HAP-1 (cell line): ENCODE measurements at regions not wholly inside any gene's neighbourhood (a gene's known extent, or its start where the extent isn't known, plus 50 kb on each side); places are given as distances from the start of the nearest gene placed in this dataset.

Experiments used
- DNase-seq, 2 experiments: peaks; one replicate each; pipeline ENCODE4 v3.0.0-alpha.2; 2016 to 2020; ENCODE audit warnings: low spot score in 2 of 2
- H3K27me3 ChIP-seq: fragments of 250-450 bp; sonication (Bioruptor Pico); 2 replicates; pipeline ENCODE4 v1.5.1; 2020; ENCODE audit warnings: low read depth, mild to moderate bottlenecking, moderate library complexity
- H3K36me3 ChIP-seq: fragments of 250-450 bp; sonication (Bioruptor Pico); replicated peaks from 2 replicates; pipeline ENCODE4 v1.5.1; 2020; ENCODE audit warnings: mild to moderate bottlenecking
- H3K4me1 ChIP-seq: fragments of 250-450 bp; sonication (Bioruptor Pico); 2 replicates; pipeline ENCODE4 v1.5.1; 2020; ENCODE audit warnings: mild to moderate bottlenecking
- H3K4me3 ChIP-seq: fragments of 250-450 bp; sonication (Bioruptor Pico); 2 replicates; pipeline ENCODE4 v1.5.1; 2020; ENCODE audit warnings: mild to moderate bottlenecking, moderate library complexity
- H3K9me3 ChIP-seq: fragments of 250-450 bp; sonication (Bioruptor Pico); 2 replicates; pipeline ENCODE4 v1.5.1; 2020; ENCODE audit warnings: mild to moderate bottlenecking, moderate library complexity
- in situ Hi-C: fragments of 300-500 bp; cut with MboI; formaldehyde crosslinking; loops from 3 replicates; pipeline ENCODE4 v1.14.3; 2020; ENCODE audit warnings: low sequenced_read_pairs, inconsistent platforms, mixed read lengths

DNA sequence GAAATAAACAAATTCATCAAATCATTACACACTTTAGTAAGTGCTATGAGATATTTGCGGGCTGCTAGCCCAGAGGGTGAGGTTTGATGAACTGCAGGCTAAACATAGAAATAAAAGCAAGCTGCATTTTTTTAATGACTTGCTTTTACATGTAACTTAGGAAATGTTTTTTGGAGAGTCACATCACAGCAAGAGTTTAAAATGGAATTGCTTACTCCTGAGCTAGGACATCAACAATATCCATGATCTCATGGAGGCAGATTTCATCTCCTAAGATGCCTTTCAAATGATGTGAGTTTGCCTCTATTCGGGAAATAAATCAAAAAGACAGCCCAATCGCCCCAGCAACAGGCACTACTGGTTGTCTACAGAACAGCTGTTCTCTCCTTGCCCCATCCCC lies 73.4 kb upstream of the CD44 start:
- H3K27me3 ChIP-seq: no peaks in the 10 kb centered on the region; the same call in 1 of the 2 replicates
- in situ Hi-C loops: no loop called here
- H3K9me3 ChIP-seq: no peaks in the 10 kb centered on the region

DNA sequence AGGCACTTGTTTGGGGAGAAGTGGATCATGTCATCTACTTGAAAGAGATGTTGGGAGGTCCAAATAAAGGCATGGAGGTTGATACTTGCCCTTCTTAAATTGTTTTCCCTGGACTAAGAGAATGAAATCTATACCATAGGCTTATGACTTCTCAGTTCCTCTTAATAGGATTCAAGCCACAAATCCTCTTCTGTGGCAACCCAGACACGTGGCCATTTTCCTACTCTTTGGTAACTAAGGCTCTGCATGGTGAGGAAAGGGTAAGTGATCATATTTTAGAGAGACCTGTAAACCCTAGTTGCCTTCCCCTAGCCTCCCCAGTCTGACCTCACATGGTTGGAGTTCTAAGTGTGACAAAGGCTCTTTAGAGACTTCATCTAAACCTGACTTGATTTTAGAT lies 72.9 kb upstream of the CD44 start:
- Histone ChIP-seq H3K27me3 (no peaks in the 10 kb centered on the region; the same call in 1 of the 2 replicates), H3K36me3 (no peaks in the 10 kb centered on the region), H3K9me3 (no peaks in the 10 kb centered on the region), H3K4me1 (no peaks in the 10 kb centered on the region), H3K4me3 (no peak overlapping the region)
- no peak for DNase-seq
- in situ Hi-C loops: no loop called here

More for the DNA sequence above, 73.4 kb upstream of the CD44 start:
- H3K4me3 ChIP-seq: no peak overlapping the region
- DNase-seq: no peak
- H3K36me3 ChIP-seq: no peaks in the 10 kb centered on the region
- no peaks in the 10 kb centered on the region for H3K4me1 ChIP-seq

DNA sequence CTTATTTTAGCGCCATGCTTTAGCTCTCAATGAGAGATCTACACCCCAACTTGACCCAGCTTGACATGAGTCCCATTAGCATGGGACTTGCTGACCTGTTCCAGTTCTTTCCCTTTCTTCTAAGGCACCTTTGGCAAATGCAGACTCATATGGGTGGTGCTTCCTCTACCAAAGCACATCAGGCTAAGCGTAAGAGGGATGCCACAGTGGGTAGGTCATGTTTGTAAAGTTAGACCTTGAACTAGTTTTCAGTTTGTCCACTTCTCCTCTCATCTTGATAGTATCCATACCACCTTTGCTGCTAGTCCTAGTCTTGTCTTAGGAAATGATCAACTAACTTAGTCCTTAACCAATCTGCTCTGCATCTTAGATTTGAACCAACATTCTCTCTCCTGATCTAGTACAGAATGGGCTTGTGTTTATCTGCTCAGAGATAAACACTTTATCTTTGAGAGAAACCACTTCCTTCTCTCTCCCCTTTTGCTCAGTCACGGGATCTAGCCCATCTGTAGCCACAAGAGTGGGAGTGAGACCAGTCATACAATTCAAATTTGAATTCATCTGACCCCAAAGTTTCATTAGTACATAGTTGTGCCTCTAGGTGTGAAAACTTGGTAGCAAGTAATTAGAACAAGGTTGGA lies 72.1 kb upstream of the CD44 start:
- H3K4me1 ChIP-seq: no peaks in the 10 kb centered on the region
- H3K9me3 ChIP-seq: no peaks in the 10 kb centered on the region
- no peaks in the 10 kb centered on the region for H3K27me3 ChIP-seq
- DNase-seq: no peak
- no peak overlapping the region for H3K4me3 ChIP-seq
- no peaks in the 10 kb centered on the region for H3K36me3 ChIP-seq
- in situ Hi-C loops: no loop called here

DNA sequence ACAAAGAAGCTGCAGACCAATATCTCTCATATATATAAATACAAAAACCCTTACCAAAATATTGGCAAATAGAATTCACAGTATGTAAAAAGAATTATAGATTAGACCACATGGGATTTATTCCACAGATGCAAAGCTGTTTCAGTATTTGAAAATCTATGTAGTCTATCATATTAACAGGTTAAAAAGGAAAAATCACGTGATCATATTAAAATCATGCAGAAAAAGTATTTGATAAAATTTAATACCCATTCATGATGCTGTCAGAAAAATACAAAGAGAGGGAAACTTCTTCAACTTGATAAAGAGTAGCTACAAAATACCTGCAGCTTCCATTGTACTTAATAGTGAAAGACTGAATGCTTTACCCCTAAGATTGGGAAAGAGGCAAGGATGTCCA lies 67.2 kb upstream of the CD44 start:
- no peaks in the 10 kb centered on the region for H3K4me1 ChIP-seq
- H3K27me3 ChIP-seq: no peaks in the 10 kb centered on the region
- in situ Hi-C loops: no loop called here
- no peak for DNase-seq
- no peaks in the 10 kb centered on the region for H3K36me3 ChIP-seq
- H3K9me3 ChIP-seq: no peaks in the 10 kb centered on the region
- H3K4me3 ChIP-seq: no peak overlapping the region

DNA sequence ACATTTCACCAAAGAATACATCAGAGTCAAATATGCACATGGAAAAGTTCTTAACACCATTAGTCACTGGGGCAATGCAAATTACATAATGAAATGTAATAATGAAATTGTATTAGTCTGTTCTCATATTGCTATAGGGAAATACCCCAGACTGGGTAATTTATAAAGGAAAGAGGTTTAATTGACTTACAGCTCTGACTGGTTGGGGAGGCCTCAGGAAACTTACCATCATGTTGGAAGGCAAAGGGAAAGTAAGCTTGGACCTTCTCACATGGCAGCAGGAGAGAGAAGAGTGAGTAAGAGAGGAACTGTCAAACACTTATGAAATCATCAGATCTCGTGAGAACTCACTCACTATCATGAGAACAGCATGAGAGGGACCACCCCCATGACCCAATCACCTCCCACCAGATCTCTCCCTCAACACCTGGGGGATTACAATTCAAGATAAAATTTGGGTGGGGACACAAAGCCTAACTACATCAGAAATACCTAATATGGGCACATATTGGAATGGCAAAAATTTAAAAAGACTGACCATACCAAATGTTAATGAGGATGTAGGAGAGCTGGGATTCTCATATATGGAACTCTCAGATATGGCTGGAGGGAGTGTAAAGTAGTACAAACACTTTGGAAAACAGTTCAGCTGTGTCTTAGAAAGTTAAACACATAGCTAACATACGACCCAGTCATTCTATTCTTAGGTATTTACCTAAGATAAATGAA lies 65.1 kb upstream of the CD44 start:
- no peak for DNase-seq
- no peaks in the 10 kb centered on the region for H3K27me3 ChIP-seq
- in situ Hi-C loops: no loop called here
- H3K4me3 ChIP-seq: no peak overlapping the region
- no peaks in the 10 kb centered on the region for H3K9me3 ChIP-seq
- H3K4me1 ChIP-seq: no peaks in the 10 kb centered on the region
- no peaks in the 10 kb centered on the region for H3K36me3 ChIP-seq

DNA sequence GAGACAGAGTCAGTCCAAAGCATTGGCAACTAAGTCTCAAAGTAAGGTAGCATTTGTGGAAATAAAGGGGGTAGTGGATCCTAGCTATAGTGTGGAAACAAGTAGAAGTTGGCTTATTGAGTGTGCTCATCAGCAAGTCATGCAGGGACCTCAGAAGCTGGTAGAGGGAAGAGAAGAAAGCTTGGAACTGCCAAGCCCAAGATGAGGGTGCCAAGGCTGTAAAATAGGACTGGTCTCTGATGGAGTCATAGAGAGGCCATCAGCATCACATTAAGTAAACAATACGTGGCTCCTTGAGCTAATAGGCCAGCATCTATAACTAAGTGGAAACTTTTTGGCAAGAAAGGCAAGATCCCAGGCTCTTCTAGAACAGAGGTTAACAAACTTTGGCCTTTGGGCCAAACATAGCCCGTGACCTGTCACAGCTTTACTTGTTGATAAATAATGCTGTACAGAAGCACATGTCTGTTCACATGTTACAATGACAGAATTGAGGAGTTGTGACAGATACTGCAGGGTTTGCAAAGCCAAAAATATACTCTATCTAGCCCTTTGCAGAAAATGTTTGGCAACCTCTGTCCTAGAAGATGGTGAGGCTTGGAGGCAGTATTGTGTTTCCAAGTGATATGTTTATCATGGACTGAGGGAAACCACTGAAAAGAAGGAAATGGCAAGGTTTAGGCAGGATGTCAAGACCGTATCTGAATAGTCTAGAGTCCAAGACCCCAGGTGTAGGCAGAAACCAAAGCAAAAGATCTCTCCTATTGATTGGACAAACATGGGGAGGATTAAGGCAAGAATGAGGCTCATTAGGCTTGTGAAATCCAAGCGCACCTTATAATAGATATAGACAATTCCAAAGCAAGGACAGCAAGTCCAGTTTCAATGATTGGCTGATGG lies 62.5 kb upstream of the CD44 start:
- in situ Hi-C loops: no loop called here
- Histone ChIP-seq H3K4me3 (no peak overlapping the region), H3K9me3 (no peaks in the 10 kb centered on the region), H3K27me3 (no peaks in the 10 kb centered on the region), H3K4me1 (no peaks in the 10 kb centered on the region), H3K36me3 (no peaks in the 10 kb centered on the region)
- DNase-seq: no peak

DNA sequence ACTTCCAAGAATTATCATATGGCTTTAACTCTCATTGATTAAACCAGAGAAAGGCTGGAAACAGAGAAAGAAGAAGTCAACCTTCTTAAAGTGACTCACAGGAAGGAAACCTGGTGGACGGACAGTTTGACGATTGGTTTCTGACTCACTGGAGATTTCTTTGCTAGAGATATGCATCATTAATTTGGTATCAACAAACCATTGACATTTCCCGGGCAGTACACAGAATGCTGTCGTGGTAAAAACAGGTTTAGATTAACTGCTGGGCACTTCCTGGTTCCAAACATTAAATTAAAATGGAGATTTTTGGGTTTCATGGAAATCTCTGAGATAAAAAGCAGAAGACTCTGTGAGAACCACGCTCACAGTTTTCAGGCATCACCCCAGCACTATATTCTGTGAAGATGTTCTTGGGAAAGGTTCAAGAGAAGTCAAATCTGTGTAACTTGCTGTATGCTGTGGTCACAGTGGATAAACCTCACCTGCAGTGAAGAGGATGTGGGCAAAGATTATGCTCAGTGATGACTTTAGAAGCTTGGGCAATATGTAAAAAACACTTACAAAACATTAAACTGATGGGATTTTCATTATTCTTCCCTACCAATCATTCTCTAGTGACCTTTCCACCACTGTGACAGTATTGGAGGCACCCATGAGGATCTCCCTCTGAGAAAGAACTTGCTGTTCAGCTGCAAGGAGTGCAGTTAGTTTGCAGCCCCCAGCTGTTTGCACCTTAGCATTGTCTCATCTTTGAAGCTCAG lies 61.1 kb upstream of the CD44 start:
- H3K36me3 ChIP-seq: no peaks in the 10 kb centered on the region
- DNase-seq: no peak
- H3K9me3 ChIP-seq: no peaks in the 10 kb centered on the region
- in situ Hi-C loops: no loop called here
- H3K27me3 ChIP-seq: no peaks in the 10 kb centered on the region
- no peaks in the 10 kb centered on the region for H3K4me1 ChIP-seq
- no peak overlapping the region for H3K4me3 ChIP-seq

- in situ Hi-C loops: no loop called here
- DNase-seq: no peak
- Histone ChIP-seq H3K4me1 (no peaks in the 10 kb centered on the region), H3K9me3 (no peaks in the 10 kb centered on the region), H3K27me3 (no peaks in the 10 kb centered on the region), H3K36me3 (no peaks in the 10 kb centered on the region), H3K4me3 (no peak overlapping the region)
Observed at GRCh38 chr11:35078470-35078735, 60.6 kb upstream of the CD44 start.

DNA sequence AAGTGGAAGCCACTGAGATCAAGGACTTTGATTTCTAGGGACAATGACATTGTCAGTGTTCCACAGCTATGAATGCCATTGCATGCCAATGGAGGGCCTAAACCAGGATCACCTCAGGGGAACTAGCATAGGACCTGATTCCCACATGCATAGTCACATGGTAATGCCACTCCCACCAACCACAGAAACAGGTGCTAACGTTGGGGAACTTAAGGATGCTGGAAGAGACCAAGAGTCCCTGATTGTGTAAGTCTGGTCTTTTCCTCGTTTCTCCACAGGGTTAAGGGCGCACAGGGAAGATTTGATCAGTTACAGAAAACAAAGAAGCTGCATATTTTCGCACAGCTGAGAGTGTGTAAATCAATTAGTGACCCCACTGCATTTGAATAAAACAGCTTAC lies 59.4 kb upstream of the CD44 start:
- Histone ChIP-seq H3K4me1 (no peaks in the 10 kb centered on the region), H3K4me3 (no peak overlapping the region), H3K27me3 (no peaks in the 10 kb centered on the region), H3K9me3 (no peaks in the 10 kb centered on the region), H3K36me3 (no peaks in the 10 kb centered on the region)
- in situ Hi-C loops: no loop called here
- no peak for DNase-seq

DNA sequence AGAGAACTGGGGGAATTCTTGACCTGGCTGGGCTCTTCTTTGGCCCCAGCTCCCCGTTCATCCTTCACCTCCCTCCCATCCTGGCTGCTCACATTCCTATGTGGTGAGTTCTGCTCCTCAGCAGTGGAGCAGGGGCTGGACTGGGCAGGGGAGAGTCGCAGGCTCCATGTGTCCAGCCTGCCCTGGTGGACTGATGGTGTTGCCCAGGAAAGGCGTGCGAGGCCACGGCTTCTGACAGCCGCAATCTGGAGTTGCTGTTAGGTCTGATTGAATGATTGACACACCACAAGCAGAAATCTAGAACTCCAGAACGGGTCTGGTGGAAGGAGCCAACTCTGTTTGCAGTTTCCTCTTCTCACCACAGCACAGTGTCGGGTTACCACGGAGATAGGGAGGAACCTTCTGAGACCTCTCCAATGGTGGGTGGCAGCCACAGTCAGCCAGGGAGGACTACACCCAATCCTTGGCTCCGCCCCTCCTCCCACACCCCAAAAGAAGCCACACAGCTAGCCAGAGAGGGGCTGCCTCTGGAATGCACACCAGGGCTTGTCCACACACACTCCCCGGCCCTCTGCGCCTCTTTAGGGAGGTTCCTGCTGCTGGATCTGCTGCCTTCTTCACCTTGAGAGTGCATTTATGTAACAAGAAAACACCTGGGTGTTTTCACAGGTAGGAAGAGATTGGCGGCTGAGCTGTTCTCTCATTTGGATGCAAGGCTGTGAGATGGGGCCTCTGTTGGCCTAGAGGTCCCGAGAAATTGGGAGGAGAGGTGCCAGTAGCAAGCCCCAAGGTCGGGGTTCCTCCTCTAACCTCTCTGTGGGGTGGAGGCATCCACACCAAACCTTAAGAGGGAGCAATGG lies 56.4 kb upstream of the CD44 start:
- DNase-seq: peak in 1 of 2 experiments; percentile 10
- H3K36me3 ChIP-seq: no peaks in the 10 kb centered on the region
- H3K4me3 ChIP-seq: no peak overlapping the region
- no peaks in the 10 kb centered on the region for H3K27me3 ChIP-seq
- in situ Hi-C loops: no loop called here
- no peaks in the 10 kb centered on the region for H3K9me3 ChIP-seq
- no peaks in the 10 kb centered on the region for H3K4me1 ChIP-seq

GRCh38 chr11:35083181-35083430 lies 55.9 kb upstream of the CD44 start:
- no peaks in the 10 kb centered on the region for H3K36me3 ChIP-seq
- no peaks in the 10 kb centered on the region for H3K4me1 ChIP-seq
- no peak for DNase-seq
- H3K27me3 ChIP-seq: no peaks in the 10 kb centered on the region
- in situ Hi-C loops: no loop called here
- H3K4me3 ChIP-seq: no peak overlapping the region
- H3K9me3 ChIP-seq: no peaks in the 10 kb centered on the region

DNA sequence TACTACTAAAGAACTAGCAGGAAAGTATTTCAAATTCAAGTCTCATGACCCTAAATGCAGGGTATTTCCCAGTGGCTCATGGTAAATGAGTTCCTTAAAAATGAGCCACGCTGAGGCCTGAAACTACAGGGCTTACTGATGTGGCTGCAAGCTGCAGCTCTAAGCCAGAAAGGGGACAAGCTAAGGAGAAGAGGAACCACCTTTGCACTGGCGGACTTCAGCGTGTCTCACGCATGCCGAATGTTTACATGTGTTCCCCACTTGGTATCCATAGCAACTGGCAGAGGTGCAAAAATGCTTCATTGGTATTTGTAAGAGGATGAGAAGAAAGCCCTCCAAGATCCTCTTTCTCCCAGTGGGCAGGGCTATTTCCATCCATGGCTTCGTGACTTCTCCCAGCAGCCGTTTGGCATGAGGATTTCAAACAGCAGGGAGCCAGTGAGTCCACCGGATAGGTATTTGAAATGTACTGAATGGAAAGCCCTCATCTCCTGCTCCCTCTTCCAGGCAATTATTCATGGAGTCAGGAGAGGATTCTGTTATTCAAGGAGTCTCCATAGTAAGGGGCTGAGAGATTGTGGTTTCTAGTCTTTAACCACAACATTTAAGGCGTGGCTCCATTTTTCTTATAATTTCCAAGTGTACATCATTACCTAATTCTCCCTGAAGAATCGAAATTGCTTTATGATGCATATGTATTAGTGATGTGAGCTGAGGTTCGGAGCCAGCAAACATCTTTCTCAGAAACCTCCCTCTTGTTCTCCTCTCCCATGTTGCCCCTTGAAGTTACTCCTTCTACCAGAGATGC lies 55.3 kb upstream of the CD44 start:
- H3K4me3 ChIP-seq: no peak overlapping the region
- in situ Hi-C loops: no loop called here
- peak in 1 of 2 experiments; percentile 8 for DNase-seq
- no peaks in the 10 kb centered on the region for H3K9me3 ChIP-seq
- no peaks in the 10 kb centered on the region for H3K4me1 ChIP-seq
- no peaks in the 10 kb centered on the region for H3K27me3 ChIP-seq
- no peaks in the 10 kb centered on the region for H3K36me3 ChIP-seq
